ENCODE measurements at regions not wholly inside any gene's neighbourhood (a gene's known extent, or its start where the extent isn't known, plus 50 kb on each side); places are given as distances from the start of the nearest gene placed in this dataset.

- no peak for DNase-seq (ENCODE audit: low read depth, low spot score)
- no peak overlapping the region for H3K4me3 ChIP-seq (ENCODE audit: low read depth, low read length)
- ChIA-PET POLR2A (no interaction called here), CTCF (no interaction called here)
- no peak for TF ChIP-seq CTCF (IDR thresholded peaks at IDR 0.05; ENCODE audit: insufficient read depth, low read length, missing control alignments)
These were observed 197.2 kb downstream of the HLX start for GRCh38 chr1:221076391-221076811.

- TF ChIP-seq CTCF (IDR thresholded peaks at IDR 0.05; ENCODE audit: insufficient read depth, low read length, missing control alignments), result no peak
- ChIA-PET CTCF (no interaction called here), POLR2A (no interaction called here)
- DNase-seq (ENCODE audit: low read depth, low spot score), result no peak
- H3K4me3 ChIP-seq (ENCODE audit: low read depth, low read length), result no peak overlapping the region
These were observed 199.2 kb downstream of the HLX start for GRCh38 chr1:221078260-221078965.

- POLR2A ChIA-PET, result no interaction called here
- CTCF ChIA-PET, result interaction anchor here (0.9 to 1.0 kb wide), 2 partner anchors 14 to 35 kb away, joined by 3 to 4 read pairs; no protein-coding TSS in a partner anchor
- H3K4me3 ChIP-seq (ENCODE audit: low read depth, low read length), result no peak overlapping the region
- no peak for TF ChIP-seq CTCF (IDR thresholded peaks at IDR 0.05; ENCODE audit: insufficient read depth, low read length, missing control alignments)
- no peak for DNase-seq (ENCODE audit: low read depth, low spot score)
These were observed 204.7 kb downstream of the HLX start for GRCh38 chr1:221083902-221084301.

GRCh38 chr1:221084681-221085080, 205.4 kb downstream of the HLX start:
- ChIA-PET POLR2A (no interaction called here), CTCF (no interaction called here)
- no peak for DNase-seq (ENCODE audit: low read depth, low spot score)
- H3K4me3 ChIP-seq (ENCODE audit: low read depth, low read length), result no peak overlapping the region
- TF ChIP-seq CTCF (IDR thresholded peaks at IDR 0.05; ENCODE audit: insufficient read depth, low read length, missing control alignments), result no peak

GRCh38 chr1:221085701-221086375, 206.6 kb downstream of the HLX start:
- POLR2A ChIA-PET, result no interaction called here
- H3K4me3 ChIP-seq (ENCODE audit: low read depth, low read length), result no peak overlapping the region
- DNase-seq (ENCODE audit: low read depth, low spot score), result no peak
- CTCF ChIA-PET, result no interaction called here
- no peak for TF ChIP-seq CTCF (IDR thresholded peaks at IDR 0.05; ENCODE audit: insufficient read depth, low read length, missing control alignments)

GRCh38 chr1:221087919-221088318, 208.7 kb downstream of the HLX start:
- POLR2A ChIA-PET, result no interaction called here
- DNase-seq (ENCODE audit: low read depth, low spot score), result no peak
- CTCF ChIA-PET, result interaction anchor here (0.9 to 1.6 kb wide), 3 partner anchors 114 to 213 kb away, joined by 3 to 6 read pairs (median 4); no protein-coding TSS in a partner anchor
- H3K4me3 ChIP-seq (ENCODE audit: low read depth, low read length), result no peak overlapping the region
- TF ChIP-seq CTCF (IDR thresholded peaks at IDR 0.05; ENCODE audit: insufficient read depth, low read length, missing control alignments), result no peak

Data from AG04449 (cell line).